ENCODE measurements at regions not wholly inside any gene's neighbourhood (a gene's known extent, or its start where the extent isn't known, plus 50 kb on each side); places are given as distances from the start of the nearest gene placed in this dataset.

DNA sequence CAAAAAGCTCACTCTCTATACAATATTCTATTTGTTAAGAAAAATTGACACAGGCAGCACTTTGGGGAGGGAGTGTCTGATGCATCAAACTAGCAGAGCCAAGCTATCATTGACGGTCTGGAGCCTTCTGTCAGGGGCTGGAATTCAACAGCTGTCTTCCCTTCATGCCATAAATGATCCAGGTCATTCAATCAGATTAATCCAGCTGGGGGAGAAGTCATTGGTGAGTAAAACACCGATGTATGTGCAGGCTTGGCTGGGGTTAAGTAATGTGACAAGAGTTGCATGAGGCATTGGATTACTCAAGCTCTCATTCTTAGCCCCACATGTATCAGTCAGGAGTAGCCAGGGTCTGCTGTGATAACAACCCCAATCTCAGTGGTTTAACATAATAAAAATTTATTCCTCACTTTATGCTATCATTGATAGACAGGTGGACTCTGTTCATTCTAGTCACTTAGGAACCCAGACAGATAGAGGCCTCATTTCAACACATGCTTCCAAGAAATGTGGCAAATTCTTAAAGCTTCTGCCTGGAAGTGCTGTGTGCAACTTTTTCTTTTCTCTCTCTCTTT, 118.1 kb upstream of the GADD45A start:
- 79 to 84% (median 82%) methylated on average over 2 of the region's 2 CpGs for WGBS, 4 donors

DNA sequence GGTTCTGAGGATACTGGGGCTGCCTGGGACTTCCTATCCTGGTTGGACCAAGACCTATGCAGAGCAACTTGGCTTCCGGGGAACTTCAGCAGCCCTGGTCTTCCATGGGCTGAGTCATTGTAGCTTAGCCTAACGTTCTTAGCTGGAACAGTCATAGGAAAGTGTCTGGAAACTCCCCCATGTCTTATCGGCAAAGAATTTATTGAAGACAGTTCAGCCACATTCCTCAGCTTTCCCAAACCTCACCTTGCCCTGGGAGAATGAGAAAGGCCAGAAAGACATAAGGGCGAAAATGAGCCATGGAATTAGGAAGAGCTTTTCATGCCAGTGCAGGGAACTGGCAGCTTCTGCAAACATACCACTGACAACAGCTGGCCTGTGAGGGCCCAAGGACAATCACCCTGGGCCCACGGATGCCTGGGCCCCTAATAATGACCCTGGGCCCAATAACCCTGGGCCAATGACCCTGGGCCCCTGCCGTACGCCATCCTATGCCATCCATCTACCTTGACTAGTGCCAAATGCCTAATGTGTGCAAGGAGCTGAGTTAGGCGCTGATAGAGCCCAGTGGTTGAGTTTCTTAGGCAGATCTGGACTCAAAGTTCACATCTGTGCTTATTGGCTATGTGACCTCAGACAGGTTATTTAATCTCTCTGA, 114.4 kb upstream of the GADD45A start:
- Histone ChIP-seq H3K9me3 (no peaks in the 10 kb centered on the region), H3K27me3 (no peaks in the 10 kb centered on the region), H3K27ac (no peak overlapping the region), H3K36me3 (no peaks in the 10 kb centered on the region), H3K4me1 (peaks cover 0 to 24% (median 6%) of the 10 kb centered on the region in 12 donors), H3K4me3 (no peak overlapping the region)
- DNase-seq, result no peak
- intact Hi-C loops (cut with DNase I), result no loop called here
- 58 to 75% (median 67%) methylated on average over 8 of the region's 8 CpGs for WGBS, 4 donors
- no peak for TF ChIP-seq POLR2A (IDR thresholded peaks at IDR 0.05)
- TF ChIP-seq, protein P1, sequence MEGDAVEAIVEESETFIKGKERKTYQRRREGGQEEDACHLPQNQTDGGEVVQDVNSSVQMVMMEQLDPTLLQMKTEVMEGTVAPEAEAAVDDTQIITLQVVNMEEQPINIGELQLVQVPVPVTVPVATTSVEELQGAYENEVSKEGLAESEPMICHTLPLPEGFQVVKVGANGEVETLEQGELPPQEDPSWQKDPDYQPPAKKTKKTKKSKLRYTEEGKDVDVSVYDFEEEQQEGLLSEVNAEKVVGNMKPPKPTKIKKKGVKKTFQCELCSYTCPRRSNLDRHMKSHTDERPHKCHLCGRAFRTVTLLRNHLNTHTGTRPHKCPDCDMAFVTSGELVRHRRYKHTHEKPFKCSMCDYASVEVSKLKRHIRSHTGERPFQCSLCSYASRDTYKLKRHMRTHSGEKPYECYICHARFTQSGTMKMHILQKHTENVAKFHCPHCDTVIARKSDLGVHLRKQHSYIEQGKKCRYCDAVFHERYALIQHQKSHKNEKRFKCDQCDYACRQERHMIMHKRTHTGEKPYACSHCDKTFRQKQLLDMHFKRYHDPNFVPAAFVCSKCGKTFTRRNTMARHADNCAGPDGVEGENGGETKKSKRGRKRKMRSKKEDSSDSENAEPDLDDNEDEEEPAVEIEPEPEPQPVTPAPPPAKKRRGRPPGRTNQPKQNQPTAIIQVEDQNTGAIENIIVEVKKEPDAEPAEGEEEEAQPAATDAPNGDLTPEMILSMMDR (IDR thresholded peaks at IDR 0.05), result no peak
- ATAC-seq, result peak in 3 of 4 donors; percentile 21 to 58 (median 54)

More for the DNA sequence above, 118.1 kb upstream of the GADD45A start:
- intact Hi-C loops (cut with DNase I), result loop anchor here in 5 of 10 donors (10.0 kb wide), 5 partner anchors 78 to 268 kb away; partner anchors contain the start of genes GADD45A (in 2 of the 5) and GNG12 (in 1 of the 5)
- H3K36me3 ChIP-seq, result no peaks in the 10 kb centered on the region
- no peaks in the 10 kb centered on the region for H3K27me3 ChIP-seq
- peaks cover 0 to 28% (median 12%) of the 10 kb centered on the region in 12 donors for H3K4me1 ChIP-seq
- DNase-seq (no peak), ATAC-seq (no peak)
- no peaks in the 10 kb centered on the region for H3K9me3 ChIP-seq
- TF ChIP-seq, protein P1 (IDR thresholded peaks at IDR 0.05), result no peak
- no peak for TF ChIP-seq POLR2A (IDR thresholded peaks at IDR 0.05)
- no peak overlapping the region for H3K4me3 ChIP-seq
- H3K27ac ChIP-seq, result no peak overlapping the region

DNA sequence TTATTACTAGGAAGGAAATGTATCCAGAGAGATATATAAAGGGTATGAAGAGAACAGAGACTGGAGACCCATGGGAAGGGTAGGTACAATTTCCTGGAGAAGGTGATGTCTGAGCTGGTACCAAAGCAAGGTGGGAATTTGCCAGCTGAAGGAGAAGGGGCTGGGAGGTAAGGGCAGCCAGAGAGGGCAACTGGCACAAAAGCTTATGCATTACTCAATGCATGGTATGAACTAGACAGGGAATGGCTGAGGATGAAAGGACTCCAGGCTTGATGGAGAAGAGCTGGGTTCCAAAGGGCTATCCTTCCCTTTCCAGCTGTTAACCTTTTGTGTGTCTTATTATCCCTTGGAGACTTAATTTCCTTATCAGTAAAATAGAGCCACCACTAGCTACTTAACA, 113.6 kb upstream of the GADD45A start:
- no peaks in the 10 kb centered on the region for H3K36me3 ChIP-seq
- H3K4me1 ChIP-seq, result peaks cover 0 to 24% (median 6%) of the 10 kb centered on the region in 12 donors
- intact Hi-C loops (cut with DNase I), result no loop called here
- no peak overlapping the region for H3K4me3 ChIP-seq
- TF ChIP-seq, protein P1 (IDR thresholded peaks at IDR 0.05), result no peak
- TF ChIP-seq POLR2A (IDR thresholded peaks at IDR 0.05), result no peak
- ATAC-seq (no peak), DNase-seq (no peak)
- H3K27ac ChIP-seq, result no peak overlapping the region
- no peaks in the 10 kb centered on the region for H3K9me3 ChIP-seq
- no peaks in the 10 kb centered on the region for H3K27me3 ChIP-seq

DNA sequence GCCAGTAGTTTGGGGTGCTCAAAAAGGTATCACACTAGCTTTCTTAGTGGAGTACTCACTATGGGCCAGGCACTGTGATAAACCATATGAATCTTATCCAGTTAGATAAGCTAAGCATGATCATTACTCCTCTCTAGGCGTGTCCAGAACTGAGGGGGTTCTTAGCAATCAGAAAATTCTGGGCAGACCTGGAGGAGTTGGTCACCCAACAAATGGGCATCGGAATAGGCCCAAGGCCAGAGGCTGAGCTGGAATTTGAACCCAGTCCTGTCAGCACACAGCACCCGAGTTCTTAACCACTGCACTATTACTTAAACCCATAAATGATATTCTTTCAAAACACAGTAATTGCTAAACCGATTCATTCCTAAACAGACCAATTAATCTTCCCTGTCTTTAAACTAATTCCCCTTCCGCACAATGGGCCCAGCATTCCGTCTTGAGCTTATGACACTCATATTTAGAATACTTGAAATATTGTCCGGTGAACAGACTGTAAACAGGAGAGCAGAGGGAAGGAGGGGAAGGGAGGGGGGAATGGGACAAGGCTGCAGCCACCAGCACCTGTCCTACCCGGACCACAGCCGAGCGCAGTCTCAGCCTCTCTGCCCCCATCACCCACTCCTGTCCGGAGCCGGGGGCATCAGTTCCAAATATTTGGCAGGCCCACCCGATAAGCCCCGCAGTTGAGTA, 113.0 kb upstream of the GADD45A start:
- H3K36me3 ChIP-seq, result no peaks in the 10 kb centered on the region
- intact Hi-C loops (cut with DNase I), result no loop called here
- WGBS, 4 donors, result 80 to 83% (median 82%) methylated on average over 14 of the region's 14 CpGs
- DNase-seq, result no peak
- peak overlapping the region in 1 of 12 donors; percentile 34 for H3K27ac ChIP-seq
- TF ChIP-seq, protein P1 (IDR thresholded peaks at IDR 0.05), result no peak
- no peak for TF ChIP-seq POLR2A (IDR thresholded peaks at IDR 0.05)
- no peaks in the 10 kb centered on the region for H3K9me3 ChIP-seq
- no peaks in the 10 kb centered on the region for H3K27me3 ChIP-seq
- peak in 2 of 4 donors; percentile 14 to 26 for ATAC-seq
- H3K4me1 ChIP-seq, result peaks cover 0 to 24% (median 6%) of the 10 kb centered on the region in 12 donors
- H3K4me3 ChIP-seq, result no peak overlapping the region

Measured in heart left ventricle (tissue), 16 donors.